DMS53 treated with DMSO at 0.1 percent for 48 hours (cell line): ENCODE measurements at regions not wholly inside any gene's neighbourhood (a gene's known extent, or its start where the extent isn't known, plus 50 kb on each side); places are given as distances from the start of the nearest gene placed in this dataset.
"Not testable (repeated sequence)": the region's sequence is repeated elsewhere in the genome, so short reads cannot be mapped to it uniquely, and the experiment has no call there.

Source experiments
- DNase-seq: peaks from one replicate; lab custom pipeline; 2025; ENCODE audit not compliant: unreplicated experiment; lab: John Stamatoyannopoulos, UW

GRCh38 chr12:75630091-75630490, 118.7 kb upstream of the KRR1 start:
- no peak for DNase-seq

DNA sequence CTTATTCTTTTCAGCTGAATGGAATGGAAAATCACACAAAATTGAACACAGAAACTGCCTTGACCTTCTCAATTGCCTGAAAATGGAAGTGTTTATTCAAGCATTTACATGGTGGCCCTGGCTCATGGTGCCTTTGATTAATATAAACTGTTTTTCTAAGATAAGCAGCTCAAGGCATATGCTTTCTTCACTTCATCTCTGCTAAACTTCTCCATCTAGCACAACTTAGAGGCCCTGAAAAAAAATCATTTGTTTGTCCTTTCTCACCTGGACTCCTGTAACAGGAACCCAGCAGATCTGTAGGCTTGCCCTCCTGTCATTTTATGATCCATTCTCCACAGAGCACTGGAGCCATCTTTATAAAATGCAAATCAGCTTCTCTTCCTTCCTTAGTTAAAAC, 117.5 kb upstream of the KRR1 start:
- DNase-seq = no peak

- DNase-seq = no peak
These were observed 117.1 kb upstream of the KRR1 start for GRCh38 chr12:75628511-75628910.

DNA sequence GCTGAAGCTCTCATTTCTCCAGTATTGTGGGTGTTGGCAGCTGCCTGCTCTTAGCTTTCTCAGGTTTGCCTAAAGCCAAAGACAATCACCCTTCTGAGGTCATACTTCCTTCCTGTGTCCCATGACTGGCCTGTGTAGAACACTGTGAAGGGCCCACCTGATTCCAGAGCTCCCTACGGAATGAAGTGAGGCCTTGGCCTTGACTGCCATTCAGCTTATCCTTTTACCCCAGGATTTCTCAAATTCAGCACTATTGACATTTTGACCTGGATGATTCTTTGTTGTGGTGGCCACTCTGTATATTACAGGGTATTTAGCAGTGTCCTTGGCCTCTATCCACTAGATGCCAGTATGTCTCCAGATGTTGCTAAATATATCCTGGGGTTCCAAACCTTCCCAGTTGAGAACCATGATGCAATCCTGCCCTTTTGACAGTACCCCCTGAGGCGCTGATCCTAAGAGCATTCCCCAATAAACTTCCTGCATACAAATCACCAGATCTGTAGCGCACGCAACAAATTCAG, 112.3 kb upstream of the KRR1 start:
- DNase-seq = peak; percentile 21

DNA sequence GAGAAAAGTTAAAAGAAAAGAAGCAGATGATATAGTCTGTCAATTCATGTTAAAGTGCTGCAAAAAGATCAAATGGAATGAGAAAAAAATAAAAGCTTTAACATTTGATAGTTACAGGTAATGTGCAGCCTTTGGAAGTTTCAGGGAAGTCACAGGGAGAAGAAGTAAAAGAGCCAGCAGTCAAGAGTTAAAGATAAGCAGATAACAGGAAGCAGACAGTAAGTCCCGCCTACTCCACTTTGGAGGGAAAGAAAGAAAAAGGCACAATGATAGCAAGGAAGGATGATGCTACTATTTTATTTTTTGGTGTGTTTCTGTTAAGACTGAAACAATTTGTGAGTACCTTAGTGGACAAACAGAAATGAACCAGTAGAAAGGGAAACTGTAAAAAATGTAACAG, 111.1 kb upstream of the KRR1 start:
- no peak for DNase-seq

DNA sequence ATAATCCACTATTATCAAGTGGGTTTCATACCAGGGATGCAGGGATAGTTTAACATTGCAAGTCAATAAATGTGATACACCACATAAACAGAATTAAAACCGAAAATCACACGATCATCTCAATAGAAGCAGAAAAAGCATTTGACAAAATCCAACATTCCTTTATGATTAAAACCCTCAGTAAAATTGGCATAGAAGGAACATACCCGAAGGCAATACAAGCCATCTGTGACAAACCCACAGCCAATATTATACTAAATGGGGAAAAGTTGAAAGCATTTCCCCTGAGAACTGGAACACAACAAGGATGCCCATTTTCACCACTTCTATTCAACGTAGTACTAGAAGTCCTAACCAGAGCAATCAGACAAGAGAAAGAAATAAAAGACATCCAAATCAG, 103.0 kb upstream of the KRR1 start:
- not testable (repeated sequence) for DNase-seq

- DNase-seq = no peak
These were observed 102.6 kb upstream of the KRR1 start for GRCh38 chr12:75613981-75614380.

DNA sequence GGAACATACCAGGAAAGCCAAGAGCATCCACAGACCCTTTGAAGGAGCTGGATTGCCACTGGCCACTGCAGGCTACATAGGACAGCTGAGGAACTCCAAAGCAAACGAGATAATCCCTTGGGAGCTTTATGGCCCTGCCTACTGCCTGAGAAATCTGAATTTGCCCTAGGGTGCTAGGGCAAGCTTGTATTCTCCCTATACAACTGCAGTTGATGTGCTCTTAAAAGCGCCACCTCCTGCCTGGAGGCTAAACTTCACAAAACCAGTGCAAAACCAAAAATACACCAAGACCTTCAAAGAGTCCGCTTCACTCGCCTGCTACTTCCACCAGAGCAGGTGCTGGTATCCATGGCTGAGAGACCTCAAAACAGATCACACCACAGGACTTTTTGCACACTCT, 99.6 kb upstream of the KRR1 start:
- DNase-seq = no peak

DNA sequence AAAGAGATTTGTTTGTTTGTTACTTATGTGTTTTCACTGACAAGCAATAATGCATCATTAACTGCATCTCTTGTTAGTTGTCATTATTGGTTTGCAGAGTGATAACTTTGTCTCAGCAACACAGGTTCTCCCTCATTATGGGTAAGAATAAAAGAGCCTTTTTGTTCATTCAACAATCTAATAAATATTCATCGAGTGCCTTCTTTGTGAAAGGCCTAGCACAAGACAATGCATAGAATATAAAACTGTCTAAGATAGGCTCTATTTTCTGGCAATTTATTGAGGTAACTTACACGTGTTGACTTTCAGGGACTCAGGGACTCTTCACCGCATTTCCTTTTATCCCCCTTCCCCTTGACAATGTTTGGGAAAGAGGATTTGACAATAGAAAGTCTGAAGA, 95.5 kb upstream of the KRR1 start:
- DNase-seq = no peak

DNA sequence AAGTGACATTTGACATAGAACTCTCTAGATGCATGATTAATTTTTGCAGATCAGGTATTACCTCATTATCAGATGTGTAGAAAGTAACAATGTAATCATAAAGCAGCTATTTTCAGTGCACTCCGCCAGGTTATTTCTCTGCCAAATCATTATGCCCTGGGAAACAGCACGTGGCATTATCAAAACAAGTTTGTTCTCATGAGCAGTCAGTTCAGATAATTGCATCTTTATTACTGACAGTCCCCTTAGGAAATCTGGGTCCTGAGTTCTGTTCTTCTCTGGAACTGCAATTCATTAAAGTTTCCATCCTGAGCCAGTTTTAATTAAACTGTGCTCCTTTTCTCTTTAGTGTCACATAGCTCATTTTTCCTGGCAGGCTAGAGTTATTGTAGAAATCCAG, 94.7 kb upstream of the KRR1 start:
- DNase-seq = no peak

- DNase-seq = no peak
These were observed 92.1 kb upstream of the KRR1 start for GRCh38 chr12:75603475-75603874.

DNA sequence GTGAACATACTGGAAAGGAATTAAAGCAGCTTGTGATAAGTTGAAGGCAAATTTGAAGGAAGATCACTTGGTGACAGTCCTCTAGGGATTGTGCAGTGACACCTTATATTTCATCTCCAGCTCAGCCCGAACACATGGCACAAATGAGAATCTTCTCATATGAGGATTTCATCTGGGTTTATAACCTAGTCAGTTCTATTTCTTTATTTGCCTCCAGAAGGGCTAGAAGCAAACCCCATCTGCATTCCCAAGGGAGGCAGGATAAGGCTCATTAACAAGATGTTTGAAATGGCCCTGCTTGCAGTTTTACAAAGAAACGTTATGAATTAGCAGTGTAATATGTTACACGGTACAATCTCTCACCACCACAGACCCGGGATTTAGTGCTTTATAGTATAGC, 90.7 kb upstream of the KRR1 start:
- DNase-seq = no peak

GRCh38 chr12:75600146-75600545, 88.7 kb upstream of the KRR1 start:
- no peak for DNase-seq

GRCh38 chr12:75599061-75599460, 87.7 kb upstream of the KRR1 start:
- DNase-seq = no peak

- DNase-seq = no peak
These were observed 85.0 kb upstream of the KRR1 start for GRCh38 chr12:75596406-75596805.

DNA sequence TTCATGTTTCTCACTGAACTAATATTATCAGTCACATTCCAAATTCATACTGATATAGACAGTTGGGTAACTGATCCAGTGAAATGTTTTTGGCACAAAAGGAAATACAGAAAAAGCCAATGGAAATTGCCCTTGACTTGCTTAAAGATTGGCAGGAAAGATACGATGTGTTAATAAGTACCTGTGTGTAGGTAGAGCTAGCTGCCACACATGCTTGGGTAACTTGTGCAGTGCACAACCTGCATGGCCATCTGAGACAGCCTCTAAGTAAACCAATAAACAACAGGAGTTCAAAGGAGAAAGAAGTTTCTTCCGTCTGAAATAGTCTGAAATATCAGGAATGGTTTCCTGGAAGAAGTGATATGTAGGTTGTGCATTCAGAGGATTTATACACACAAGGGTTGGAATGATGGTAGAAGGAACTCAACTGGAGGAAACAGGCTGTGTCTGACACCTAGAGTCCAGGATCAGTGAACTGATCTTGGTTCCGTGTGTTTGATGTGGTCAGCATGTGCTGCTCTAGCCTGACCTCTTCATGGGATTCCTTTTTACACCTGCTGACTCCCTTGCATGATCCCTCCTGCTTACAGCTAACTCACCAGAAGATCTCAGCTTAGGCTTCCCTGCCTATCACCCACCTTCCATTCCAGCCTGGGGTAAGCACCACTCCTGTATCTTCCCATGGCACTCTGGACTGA, 81.4 kb upstream of the KRR1 start:
- no peak for DNase-seq

GRCh38 chr12:75592086-75592485, 80.7 kb upstream of the KRR1 start:
- no peak for DNase-seq

DNA sequence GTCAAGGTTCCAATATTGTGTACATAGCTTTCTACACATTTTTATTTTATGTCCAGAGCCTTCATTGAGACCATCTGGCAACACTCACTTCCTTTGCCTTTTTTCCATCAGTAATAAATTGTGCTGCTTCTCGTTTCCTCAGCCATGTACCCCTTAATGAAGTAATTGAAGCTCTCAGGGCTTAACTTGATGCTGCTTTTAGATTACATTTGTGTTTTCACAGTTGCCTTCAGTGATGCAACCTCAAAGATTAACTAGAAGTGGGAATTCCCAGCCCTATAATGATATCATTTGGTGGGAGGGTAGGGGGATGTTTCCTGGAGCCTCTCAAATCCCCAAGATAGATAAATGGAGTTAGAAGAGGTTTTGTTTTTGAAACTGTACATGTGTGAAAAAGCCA, 80.2 kb upstream of the KRR1 start:
- no peak for DNase-seq

- no peak for DNase-seq
These were observed 78.4 kb upstream of the KRR1 start for GRCh38 chr12:75589801-75590200.

GRCh38 chr12:75587340-75588106, 76.1 kb upstream of the KRR1 start:
- DNase-seq = no peak

- DNase-seq = no peak
These were observed 73.9 kb upstream of the KRR1 start for GRCh38 chr12:75585330-75585729.

- no peak for DNase-seq
These were observed 71.9 kb upstream of the KRR1 start for GRCh38 chr12:75583355-75583754.

- no peak for DNase-seq
These were observed 70.1 kb upstream of the KRR1 start for GRCh38 chr12:75581515-75581914.
